ENCODE measurements at regions not wholly inside any gene's neighbourhood (a gene's known extent, or its start where the extent isn't known, plus 50 kb on each side); places are given as distances from the start of the nearest gene placed in this dataset.

GRCh38 chr21:18142655-18143054, 102.0 kb upstream of the CHODL start:
- TF ChIP-seq FEZF1 (tag by site-specific recombination; IDR thresholded peaks at IDR 0.05) = no peak
- no peak for TF ChIP-seq ZBTB10 (tag by site-specific recombination; IDR thresholded peaks at IDR 0.05)
- TF ChIP-seq ZNF623 (tag by site-specific recombination; IDR thresholded peaks at IDR 0.05) = no peak
- TF ChIP-seq ZNF513 (tag by site-specific recombination; IDR thresholded peaks at IDR 0.05) = no peak
- no peak for TF ChIP-seq ZNF791 (tag by site-specific recombination; IDR thresholded peaks at IDR 0.05)
- TF ChIP-seq ZNF23 (tag by site-specific recombination; IDR thresholded peaks at IDR 0.05; ENCODE audit: borderline replicate concordance) = no peak
- no peak for TF ChIP-seq ZNF514 (tag by site-specific recombination; IDR thresholded peaks at IDR 0.05)
- no peak for TF ChIP-seq ZSCAN16 (tag by site-specific recombination; IDR thresholded peaks at IDR 0.05)
- TF ChIP-seq ZXDB (tag by site-specific recombination; IDR thresholded peaks at IDR 0.05) = no peak
- TF ChIP-seq ZNF792 (tag by site-specific recombination; IDR thresholded peaks at IDR 0.05) = no peak
- CTCF ChIA-PET = interaction anchor here (0.9 kb wide), 1 partner anchor 218 kb away, joined by 3 read pairs; no protein-coding TSS in a partner anchor
- Histone ChIP-seq H3K27ac (ENCODE audit: extremely low read depth, low read depth, low read length) (no peak overlapping the region), H3K4me3 (ENCODE audit: low read depth, low read length) (no peak overlapping the region), H3K9me3 (ENCODE audit: control insufficient read depth, insufficient read depth, low read depth, low read length) (no peaks in the 10 kb centered on the region), H3K36me3 (ENCODE audit: control insufficient read depth in 2 of 2, insufficient read depth in 1 of 2, low read length in 2 of 2) (no peaks in the 10 kb centered on the region), H3K4me1 (ENCODE audit: control insufficient read depth, insufficient read depth, low read length) (peaks cover 6% of the 10 kb centered on the region; the same call in 1 of the 2 replicates)
- POLR2A ChIA-PET = no interaction called here

- H3K4me3 ChIP-seq (ENCODE audit: low read depth, low read length) = no peak overlapping the region
- no peak overlapping the region for H3K27ac ChIP-seq (ENCODE audit: extremely low read depth, low read depth, low read length)
- POLR2A ChIA-PET = no interaction called here
- TF ChIP-seq BCL11A (tag by site-specific recombination; IDR thresholded peaks at IDR 0.05; ENCODE audit: low read depth) = no peak
- TF ChIP-seq SP2 (tag by site-specific recombination; IDR thresholded peaks at IDR 0.05) = no peak
- TF ChIP-seq IKZF3 (tag by site-specific recombination; IDR thresholded peaks at IDR 0.05) = no peak
- TF ChIP-seq SCRT2 (tag by site-specific recombination; IDR thresholded peaks at IDR 0.05) = no peak
- no peak for TF ChIP-seq SCRT1 (tag by site-specific recombination; IDR thresholded peaks at IDR 0.05; ENCODE audit: borderline replicate concordance)
- TF ChIP-seq ZNF311 (tag by site-specific recombination; IDR thresholded peaks at IDR 0.05; ENCODE audit: borderline replicate concordance) = no peak
- no peak for TF ChIP-seq KLF7 (tag by site-specific recombination; IDR thresholded peaks at IDR 0.05; ENCODE audit: borderline replicate concordance)
- TF ChIP-seq ZNF792 (tag by site-specific recombination; IDR thresholded peaks at IDR 0.05) = no peak
- no peak for TF ChIP-seq YY1 (tag by site-specific recombination; IDR thresholded peaks at IDR 0.05)
- TF ChIP-seq ZNF530 (tag by site-specific recombination; IDR thresholded peaks at IDR 0.05; ENCODE audit: low read depth) = no peak
- no peak for TF ChIP-seq ZNF202 (tag by site-specific recombination; IDR thresholded peaks at IDR 0.05; ENCODE audit: borderline replicate concordance)
- TF ChIP-seq ZNF223 (tag by site-specific recombination; IDR thresholded peaks at IDR 0.05) = no peak
- no peak for TF ChIP-seq YY2 (tag by site-specific recombination; IDR thresholded peaks at IDR 0.05)
- TF ChIP-seq ZNF266 (tag by site-specific recombination; IDR thresholded peaks at IDR 0.05; ENCODE audit: low read depth) = no peak
- no peak for TF ChIP-seq ZNF560 (tag by site-specific recombination; IDR thresholded peaks at IDR 0.05; ENCODE audit: borderline replicate concordance)
- no peak for TF ChIP-seq ZNF654 (tag by site-specific recombination; IDR thresholded peaks at IDR 0.05; ENCODE audit: low read depth)
- TF ChIP-seq GLIS2 (tag by site-specific recombination; IDR thresholded peaks at IDR 0.05) = no peak
- CTCF ChIA-PET = interaction anchor here (0.7 kb wide), 1 partner anchor 13 kb away, joined by 4 read pairs; no protein-coding TSS in a partner anchor
- no peaks in the 10 kb centered on the region for H3K9me3 ChIP-seq (ENCODE audit: control insufficient read depth, insufficient read depth, low read depth, low read length)
- no peaks in the 10 kb centered on the region for H3K36me3 ChIP-seq (ENCODE audit: control insufficient read depth in 2 of 2, insufficient read depth in 1 of 2, low read length in 2 of 2)
- H3K4me1 ChIP-seq (ENCODE audit: control insufficient read depth, insufficient read depth, low read length) = peaks cover 5% of the 10 kb centered on the region; the same call in 1 of the 2 replicates
Measured at GRCh38 chr21:18138507-18138906, 106.1 kb upstream of the CHODL start.
